ENCODE measurements at regions not wholly inside any gene's neighbourhood (a gene's known extent, or its start where the extent isn't known, plus 50 kb on each side); places are given as distances from the start of the nearest gene placed in this dataset.

DNA sequence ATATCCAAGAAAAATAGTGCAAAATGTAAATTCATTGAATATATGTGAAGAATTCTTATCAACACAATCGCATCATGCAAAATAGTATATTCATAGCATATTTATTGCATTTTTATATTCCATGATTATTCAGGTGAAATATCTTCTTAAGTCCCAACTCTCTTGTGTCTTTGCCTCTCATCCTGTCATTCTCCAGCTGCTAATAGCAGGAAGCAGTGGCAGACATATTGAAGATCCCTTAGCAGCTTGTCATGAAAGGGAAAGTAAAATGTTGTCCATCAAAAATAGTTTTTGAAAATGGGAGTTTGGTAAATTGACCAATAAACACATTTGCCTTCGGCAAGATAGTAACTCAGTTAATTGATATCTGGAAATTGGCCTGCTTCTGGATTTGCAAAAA, 265.3 kb upstream of the TGFBR2 start:
- DNase-seq: no peak

DNA sequence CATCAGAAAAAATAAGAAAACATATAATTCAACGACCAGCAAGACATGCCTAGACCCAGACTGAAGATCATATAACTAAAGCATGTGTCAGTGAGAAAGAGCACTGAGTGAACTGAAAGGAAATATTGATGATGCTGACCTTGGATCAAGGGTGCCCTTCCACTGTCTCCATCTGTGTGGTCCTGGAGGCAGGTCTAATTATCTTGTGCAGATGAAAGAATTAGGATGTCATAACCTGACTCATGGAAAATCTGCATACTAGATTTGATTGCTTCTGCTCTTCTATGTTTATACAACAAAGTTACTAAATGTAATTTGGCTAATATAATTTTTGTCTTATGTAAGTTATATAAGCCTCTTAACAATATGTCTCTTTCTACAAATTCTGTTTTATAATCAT, 264.6 kb upstream of the TGFBR2 start:
- DNase-seq: peak; percentile 21

- DNase-seq: peak; percentile 95
Observed at GRCh38 chr3:30342318-30343060, 263.9 kb upstream of the TGFBR2 start.

DNA sequence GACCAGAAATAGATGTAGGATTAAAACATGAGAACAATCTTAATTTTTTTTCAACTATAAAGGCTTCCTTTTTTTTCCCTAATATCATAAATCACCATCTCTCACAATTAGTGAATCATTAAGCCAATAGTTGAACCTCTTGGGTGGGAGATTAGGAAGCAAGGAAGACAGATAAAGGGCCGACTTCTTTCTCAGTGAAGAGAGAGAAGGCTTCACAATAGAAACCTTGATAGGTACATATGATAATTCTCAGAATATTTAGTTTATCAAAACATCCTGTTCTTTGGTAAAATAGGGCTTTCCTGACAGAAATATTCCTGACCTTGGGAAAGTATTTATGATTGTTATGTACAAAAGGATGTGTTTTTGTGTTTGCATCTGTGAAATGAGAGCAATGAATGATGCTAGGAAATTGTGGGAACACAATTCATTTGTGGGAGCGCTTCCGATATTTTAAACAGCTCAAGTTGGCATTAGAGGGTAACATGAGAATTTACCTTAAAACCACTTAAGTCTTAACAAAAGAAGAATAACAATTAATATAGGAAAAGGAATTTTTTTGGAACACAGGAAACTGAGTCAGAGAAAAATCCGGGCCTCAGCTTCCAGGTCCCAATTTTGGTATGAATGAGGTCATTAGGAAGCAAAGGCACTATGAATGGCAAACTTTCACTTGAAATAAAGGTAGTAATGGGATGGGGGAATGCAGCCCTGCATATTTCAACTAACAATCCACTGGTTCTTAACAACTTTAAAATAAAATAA, 263.2 kb upstream of the TGFBR2 start:
- no peak for DNase-seq

GRCh38 chr3:30343861-30344260, 262.5 kb upstream of the TGFBR2 start:
- no peak for DNase-seq

DNA sequence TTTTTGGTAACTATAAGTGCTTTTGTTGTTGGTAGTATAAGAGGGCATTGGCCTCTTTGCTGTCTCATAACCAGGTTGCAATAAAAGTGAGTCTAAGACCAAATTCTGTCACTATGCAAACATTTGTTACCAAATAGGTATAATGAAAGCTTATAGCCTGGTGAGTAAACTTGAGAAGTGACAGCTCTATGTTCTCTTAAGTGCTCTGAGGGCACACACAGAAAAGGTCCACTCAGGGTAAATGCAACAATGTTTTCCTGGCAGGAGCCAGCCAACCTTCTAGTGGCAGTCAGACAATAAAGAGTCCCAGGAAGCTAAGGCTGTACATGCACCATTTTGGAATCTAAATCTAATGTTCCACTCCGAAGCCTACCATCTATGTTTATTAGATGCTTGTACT, 262.1 kb upstream of the TGFBR2 start:
- no peak for DNase-seq

DNA sequence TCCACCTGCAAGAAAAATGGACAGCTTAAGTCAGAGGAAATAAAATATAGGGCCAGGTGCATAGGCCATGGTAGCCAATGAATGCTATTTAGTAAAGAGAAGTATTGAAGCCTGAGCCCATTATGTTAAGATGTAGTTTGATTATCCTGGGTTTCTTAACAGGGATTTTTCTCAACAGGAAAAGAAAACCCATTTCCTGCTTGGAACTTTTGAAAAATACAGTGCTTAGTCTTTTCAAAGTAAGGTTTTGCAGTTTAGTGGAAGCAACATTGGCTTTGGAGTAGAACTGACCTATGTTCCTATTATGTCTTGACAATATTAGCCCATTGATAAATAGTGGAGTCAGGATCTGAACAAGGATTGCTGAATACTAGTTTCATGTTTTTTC, 259.5 kb upstream of the TGFBR2 start:
- DNase-seq: no peak

GRCh38 chr3:30347679-30348216, 258.7 kb upstream of the TGFBR2 start:
- peak; percentile 92 for DNase-seq

DNA sequence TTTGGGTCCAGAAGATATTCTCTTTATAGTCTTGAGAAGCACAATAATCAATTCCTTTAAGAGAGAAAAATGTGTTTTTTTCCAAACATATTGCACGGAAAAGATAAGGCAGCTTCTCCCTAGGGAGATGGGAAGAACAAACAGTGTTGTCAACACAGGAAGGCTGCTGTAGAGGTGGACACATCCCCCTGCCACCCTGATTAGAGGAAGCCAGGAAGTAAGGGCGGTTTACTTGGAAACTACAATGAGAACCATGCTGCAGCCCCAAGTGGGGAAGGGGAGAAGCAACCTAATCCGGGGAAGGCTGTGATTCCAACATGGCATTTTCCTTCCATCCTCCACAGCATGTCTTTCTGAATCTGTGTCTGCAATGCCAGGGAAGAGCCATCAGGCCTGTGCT, 256.9 kb upstream of the TGFBR2 start:
- DNase-seq: no peak

DNA sequence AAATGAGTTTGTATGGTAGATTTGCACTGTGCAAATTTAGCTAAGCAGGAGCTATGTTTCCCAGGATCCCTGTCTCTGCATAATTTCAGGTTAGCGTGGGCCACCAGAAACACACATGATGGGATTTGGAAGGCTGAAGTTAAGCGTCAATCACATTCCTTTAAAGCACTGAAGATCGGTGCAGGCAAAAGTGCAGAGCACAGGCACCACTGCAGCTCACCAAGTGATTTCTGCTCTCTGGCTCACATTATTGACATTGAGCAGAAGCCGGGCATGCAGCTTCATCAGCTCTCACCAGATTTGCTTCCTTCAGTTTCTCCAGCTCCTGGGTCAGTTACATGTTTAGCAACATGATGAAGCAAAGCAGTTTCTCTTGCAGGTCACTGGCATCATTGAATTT, 256.4 kb upstream of the TGFBR2 start:
- DNase-seq: no peak

- no peak for DNase-seq
Observed at GRCh38 chr3:30350901-30351300, 255.5 kb upstream of the TGFBR2 start.

GRCh38 chr3:30352410-30353318, 253.7 kb upstream of the TGFBR2 start:
- no peak for DNase-seq

- no peak for DNase-seq
Observed at GRCh38 chr3:30353711-30354467, 252.5 kb upstream of the TGFBR2 start.

GRCh38 chr3:30354513-30354912, 251.9 kb upstream of the TGFBR2 start:
- DNase-seq: no peak

DNA sequence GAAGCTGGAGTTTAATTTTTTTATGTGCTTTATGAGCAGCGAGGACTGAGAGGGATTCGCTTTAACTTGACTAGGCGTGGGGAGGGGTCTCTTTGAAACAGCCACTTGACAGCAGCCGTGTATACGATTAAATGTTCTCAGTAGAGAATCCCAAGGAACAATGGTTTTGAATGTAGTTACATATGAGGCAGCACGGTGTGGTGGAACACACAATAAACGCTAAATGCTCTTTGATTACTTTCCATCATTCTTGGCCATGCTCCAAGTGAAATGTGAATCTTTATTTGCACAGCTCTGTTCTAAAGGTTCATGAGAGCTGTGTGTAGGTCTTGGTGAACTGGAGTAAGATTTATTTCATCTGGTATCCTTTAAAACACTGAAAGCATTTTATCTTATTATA, 251.4 kb upstream of the TGFBR2 start:
- DNase-seq: no peak

- no peak for DNase-seq
Observed at GRCh38 chr3:30355622-30356021, 250.8 kb upstream of the TGFBR2 start.

DNA sequence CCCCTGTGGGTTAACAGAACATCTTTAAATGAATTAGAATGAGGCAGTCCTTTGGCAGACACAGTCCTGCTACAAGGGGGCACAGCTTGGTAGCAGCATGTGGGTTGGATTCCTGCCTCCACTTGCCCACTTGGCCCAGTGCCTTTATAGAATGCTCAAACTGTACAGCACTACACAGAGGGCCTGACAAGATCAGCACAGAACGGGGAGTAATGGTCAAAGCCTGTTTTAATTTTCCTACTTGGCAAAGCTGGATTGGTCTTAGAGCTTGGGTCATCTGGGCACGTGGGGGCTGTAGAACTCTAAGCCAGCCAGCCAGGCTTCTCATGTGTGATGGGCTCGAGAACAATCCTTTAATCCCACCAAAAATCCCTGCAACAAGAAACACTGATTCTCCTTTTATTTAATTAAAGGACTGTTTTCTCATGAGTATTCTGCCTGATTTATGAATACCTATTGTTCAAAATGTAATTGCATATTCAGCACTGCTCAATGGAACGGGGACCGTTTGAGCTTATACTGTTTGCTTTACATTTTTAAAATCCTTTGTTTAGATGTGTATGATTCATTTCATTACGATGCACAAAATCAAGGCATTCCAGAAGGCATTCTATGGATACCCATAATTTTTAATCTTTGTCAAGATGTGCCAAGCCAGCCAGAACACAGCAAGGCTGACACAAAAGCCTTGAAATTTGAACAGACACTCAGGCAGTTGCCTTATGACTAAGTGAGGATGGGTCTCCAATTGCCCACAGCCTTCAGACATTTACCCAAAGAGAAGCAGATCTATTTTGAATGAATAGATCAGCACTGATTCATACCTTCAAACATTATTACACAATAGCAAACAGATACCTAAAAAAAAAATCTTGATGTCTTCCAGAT, 249.3 kb upstream of the TGFBR2 start:
- DNase-seq: peak; percentile 28

DNA sequence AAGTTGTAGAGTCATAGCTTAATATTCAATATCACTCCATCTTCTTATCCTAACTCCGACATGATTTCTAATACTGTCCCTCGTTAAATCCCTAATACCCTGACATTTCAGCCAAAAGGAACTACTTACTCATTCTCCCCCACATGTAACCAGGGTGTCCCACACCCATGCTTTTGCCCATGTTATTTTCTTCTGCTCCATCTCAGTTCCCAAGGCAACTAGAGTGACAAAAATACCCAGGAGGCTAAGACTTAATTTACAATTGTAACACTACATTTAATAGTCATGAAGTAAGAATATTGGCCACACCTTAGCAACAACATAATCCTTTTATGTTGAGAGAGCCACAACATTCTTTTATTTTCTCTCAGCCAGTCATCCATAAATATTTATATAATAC, 248.5 kb upstream of the TGFBR2 start:
- no peak for DNase-seq

- DNase-seq: no peak
Observed at GRCh38 chr3:30358871-30359270, 247.5 kb upstream of the TGFBR2 start.

- DNase-seq: peak; percentile 52
Observed at GRCh38 chr3:30368978-30369377, 237.4 kb upstream of the TGFBR2 start.

DNA sequence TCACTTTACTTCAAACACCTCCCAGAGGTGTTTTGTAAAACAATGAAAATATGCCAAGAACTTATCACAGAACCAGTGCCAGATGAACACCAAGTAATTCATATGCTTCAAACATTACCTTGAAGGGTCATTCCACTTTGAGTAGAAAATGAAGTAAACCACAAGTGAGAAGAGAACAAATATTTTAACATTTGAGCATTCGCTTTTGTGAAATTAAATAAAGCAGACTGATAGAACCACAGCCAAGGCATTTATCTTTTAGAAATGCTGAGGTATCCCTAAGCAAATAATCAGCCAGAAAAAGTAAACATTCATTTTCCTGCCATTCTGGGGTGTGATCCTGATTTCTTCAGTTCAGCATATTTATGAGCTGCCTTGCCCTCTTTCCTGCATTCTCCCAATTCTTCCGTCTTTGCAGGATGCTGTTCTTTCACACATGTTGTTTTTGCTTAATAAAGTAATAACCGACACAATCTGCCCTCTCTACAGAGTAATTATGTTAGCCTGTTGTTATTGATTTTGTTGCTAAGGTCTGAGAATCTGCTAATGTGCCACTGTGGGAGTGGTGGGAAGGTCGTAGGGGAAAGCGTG, 235.6 kb upstream of the TGFBR2 start:
- DNase-seq: peak; percentile 39

All from EL (cell line).